ENCODE measurements at regions not wholly inside any gene's neighbourhood (a gene's known extent, or its start where the extent isn't known, plus 50 kb on each side); places are given as distances from the start of the nearest gene placed in this dataset.

DNA sequence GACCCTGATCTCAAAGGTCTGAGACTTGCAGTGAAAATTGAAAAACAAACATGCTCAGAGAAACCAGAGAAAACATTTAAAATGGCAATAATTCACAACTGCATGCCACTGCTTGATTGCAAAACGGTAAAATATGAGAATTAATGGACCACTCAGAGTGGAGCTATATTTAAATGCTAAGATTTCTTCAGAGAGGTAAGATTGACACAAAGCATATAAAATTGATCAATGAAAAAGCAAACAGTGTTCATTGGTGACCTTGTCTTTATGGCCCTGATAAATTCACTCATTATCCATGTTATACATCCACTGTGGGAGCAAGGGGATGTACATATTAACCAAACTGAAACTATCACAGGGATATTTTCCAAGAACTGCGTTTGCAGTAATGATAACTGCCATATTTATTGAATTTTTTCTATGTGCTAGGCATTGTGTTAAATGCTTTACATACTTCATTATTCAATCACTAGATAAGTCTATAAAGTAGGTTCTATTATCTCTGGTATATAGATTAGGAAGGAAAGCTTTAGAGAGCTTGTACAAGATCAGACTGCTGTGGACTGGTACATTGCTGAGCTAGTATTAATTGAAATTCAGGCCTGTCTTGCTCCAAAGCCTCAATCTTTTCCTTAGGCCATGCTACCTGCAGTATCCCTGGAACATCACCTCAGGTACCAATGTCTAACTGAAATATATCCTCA, 113.9 kb upstream of the LMO3 start:
- H3K4me1 ChIP-seq, result no peaks in the 10 kb centered on the region
- DNase-seq, result no peak
- TF ChIP-seq, protein P1, sequence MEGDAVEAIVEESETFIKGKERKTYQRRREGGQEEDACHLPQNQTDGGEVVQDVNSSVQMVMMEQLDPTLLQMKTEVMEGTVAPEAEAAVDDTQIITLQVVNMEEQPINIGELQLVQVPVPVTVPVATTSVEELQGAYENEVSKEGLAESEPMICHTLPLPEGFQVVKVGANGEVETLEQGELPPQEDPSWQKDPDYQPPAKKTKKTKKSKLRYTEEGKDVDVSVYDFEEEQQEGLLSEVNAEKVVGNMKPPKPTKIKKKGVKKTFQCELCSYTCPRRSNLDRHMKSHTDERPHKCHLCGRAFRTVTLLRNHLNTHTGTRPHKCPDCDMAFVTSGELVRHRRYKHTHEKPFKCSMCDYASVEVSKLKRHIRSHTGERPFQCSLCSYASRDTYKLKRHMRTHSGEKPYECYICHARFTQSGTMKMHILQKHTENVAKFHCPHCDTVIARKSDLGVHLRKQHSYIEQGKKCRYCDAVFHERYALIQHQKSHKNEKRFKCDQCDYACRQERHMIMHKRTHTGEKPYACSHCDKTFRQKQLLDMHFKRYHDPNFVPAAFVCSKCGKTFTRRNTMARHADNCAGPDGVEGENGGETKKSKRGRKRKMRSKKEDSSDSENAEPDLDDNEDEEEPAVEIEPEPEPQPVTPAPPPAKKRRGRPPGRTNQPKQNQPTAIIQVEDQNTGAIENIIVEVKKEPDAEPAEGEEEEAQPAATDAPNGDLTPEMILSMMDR (IDR thresholded peaks at IDR 0.05), result no peak
- no peak for TF ChIP-seq POLR2A (IDR thresholded peaks at IDR 0.05)
- no peaks in the 10 kb centered on the region for H3K36me3 ChIP-seq
- H3K9me3 ChIP-seq, result no peaks in the 10 kb centered on the region
- H3K27ac ChIP-seq, result no peak overlapping the region
- H3K4me3 ChIP-seq, result no peak overlapping the region
- no peaks in the 10 kb centered on the region for H3K27me3 ChIP-seq

DNA sequence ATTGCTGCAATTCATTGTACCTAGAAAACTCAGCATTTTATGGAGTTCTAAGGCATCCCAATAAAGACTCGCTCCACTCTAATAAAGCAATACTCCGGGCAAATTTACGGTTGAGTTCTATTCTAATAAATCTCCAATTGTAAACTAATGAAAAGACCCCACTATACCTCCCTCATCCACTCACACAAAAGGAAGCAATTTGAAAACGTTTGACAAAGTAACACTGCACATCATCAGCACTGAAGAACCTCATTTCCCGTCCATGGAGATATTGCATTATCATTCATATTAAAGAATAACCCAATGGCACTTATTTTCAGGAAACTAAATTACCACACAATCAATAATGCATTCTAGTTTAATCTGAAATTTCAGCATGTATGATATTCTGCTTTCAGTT, 111.0 kb upstream of the LMO3 start:
- Histone ChIP-seq H3K4me1 (no peaks in the 10 kb centered on the region), H3K9me3 (no peaks in the 10 kb centered on the region), H3K36me3 (no peaks in the 10 kb centered on the region), H3K4me3 (no peak overlapping the region), H3K27ac (no peak overlapping the region), H3K27me3 (no peaks in the 10 kb centered on the region)
- no peak for DNase-seq
- TF ChIP-seq, protein P1 (IDR thresholded peaks at IDR 0.05), result no peak
- TF ChIP-seq POLR2A (IDR thresholded peaks at IDR 0.05), result no peak

DNA sequence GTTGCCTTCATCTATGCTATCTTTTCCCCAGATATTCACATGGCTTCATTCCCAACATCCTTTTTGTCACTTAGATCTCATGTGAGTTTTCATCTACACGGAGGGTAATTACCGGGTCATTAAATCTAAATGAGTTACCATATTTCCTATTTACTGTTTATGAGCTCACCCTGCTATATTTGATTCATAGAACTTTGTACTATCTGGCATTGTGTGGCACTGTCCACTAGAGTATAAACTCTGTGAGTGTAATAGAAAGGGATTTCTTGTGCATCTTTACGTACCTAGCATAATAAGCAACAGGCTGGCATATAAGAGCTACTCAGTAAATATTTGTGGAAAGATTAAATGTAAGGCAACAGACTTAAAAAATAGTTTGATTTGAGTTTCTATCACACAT, 86.1 kb upstream of the LMO3 start:
- no peak for DNase-seq
- Histone ChIP-seq H3K4me1 (no peaks in the 10 kb centered on the region), H3K27ac (no peak overlapping the region), H3K36me3 (no peaks in the 10 kb centered on the region), H3K9me3 (no peaks in the 10 kb centered on the region), H3K27me3 (no peaks in the 10 kb centered on the region), H3K4me3 (no peak overlapping the region)
- TF ChIP-seq, protein P1 (IDR thresholded peaks at IDR 0.05), result no peak
- no peak for TF ChIP-seq POLR2A (IDR thresholded peaks at IDR 0.05)

DNA sequence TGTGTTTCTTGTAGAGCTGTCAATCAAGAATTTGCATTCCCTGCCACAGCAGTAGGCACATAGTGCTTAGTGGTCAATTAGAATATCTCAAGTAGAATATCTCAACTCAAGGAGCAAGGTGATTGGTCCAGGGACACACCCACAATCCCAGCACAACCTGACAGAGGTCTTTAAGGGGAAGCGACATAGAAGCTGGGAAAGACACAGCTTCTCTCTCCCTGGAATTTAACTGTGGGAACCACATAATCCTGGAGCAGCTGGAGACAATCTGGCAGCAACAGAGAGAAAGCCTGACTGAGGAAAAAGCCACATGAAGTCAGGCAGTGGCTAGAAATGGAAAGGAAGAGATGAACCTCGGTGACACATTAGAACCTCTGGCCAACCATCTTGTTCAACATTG, 85.7 kb upstream of the LMO3 start:
- Histone ChIP-seq H3K36me3 (no peaks in the 10 kb centered on the region), H3K9me3 (no peaks in the 10 kb centered on the region), H3K4me1 (no peaks in the 10 kb centered on the region), H3K4me3 (no peak overlapping the region), H3K27ac (no peak overlapping the region), H3K27me3 (no peaks in the 10 kb centered on the region)
- DNase-seq, result no peak
- TF ChIP-seq, protein P1 (IDR thresholded peaks at IDR 0.05), result no peak
- TF ChIP-seq POLR2A (IDR thresholded peaks at IDR 0.05), result no peak

DNA sequence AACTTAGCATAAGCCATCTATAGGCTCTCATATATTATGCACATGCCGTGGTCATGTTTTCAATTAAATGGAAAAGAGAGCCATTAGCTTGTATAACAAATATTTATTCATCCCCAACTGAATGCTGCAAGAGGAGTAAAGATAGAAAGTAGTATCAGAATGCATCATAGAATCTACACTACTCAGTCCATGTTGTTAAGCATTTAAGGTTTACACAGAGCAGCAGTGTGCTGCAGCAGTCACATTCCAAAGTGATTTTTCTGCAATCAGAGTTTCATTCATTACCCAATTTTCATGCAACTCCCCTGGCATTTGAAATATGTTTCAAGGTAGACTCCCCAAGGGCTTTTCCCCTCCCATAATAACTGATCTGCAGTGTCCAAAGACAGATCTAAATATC, 82.2 kb upstream of the LMO3 start:
- TF ChIP-seq, protein P1 (IDR thresholded peaks at IDR 0.05), result no peak
- no peak for TF ChIP-seq POLR2A (IDR thresholded peaks at IDR 0.05)
- Histone ChIP-seq H3K4me3 (no peak overlapping the region), H3K27ac (no peak overlapping the region), H3K9me3 (no peaks in the 10 kb centered on the region), H3K27me3 (no peaks in the 10 kb centered on the region), H3K4me1 (no peaks in the 10 kb centered on the region), H3K36me3 (no peaks in the 10 kb centered on the region)
- no peak for DNase-seq

DNA sequence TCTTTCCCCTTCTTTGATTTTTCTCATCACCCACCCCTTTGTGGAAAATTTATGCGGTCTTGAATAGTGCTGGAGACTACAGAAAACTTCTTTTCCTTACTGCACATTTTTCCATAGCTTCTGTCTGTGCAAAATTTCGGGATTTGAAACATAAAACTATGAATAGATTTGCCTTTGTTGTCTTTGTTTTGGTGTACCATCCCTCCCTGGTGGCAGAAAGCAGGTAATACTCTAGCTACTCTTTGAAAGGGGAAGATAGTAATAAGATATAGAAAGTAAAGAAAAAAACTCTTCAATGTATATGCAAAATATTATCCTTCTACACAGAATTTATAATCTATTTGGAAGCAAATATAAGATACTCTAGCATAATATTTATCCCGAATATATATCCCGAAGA, 79.1 kb upstream of the LMO3 start:
- Histone ChIP-seq H3K36me3 (no peaks in the 10 kb centered on the region), H3K4me1 (no peaks in the 10 kb centered on the region), H3K9me3 (no peaks in the 10 kb centered on the region), H3K27ac (no peak overlapping the region), H3K4me3 (no peak overlapping the region), H3K27me3 (no peaks in the 10 kb centered on the region)
- no peak for DNase-seq
- TF ChIP-seq, protein P1 (IDR thresholded peaks at IDR 0.05), result no peak
- TF ChIP-seq POLR2A (IDR thresholded peaks at IDR 0.05), result no peak

Data from Peyer's patch (tissue), 4 donors.